B cell (primary cell): ENCODE measurements at regions not wholly inside any gene's neighbourhood (a gene's known extent, or its start where the extent isn't known, plus 50 kb on each side); places are given as distances from the start of the nearest gene placed in this dataset.

Experiments used
- CTCF ChIP-seq: fragments of 200-600 bp; IDR thresholded peaks from one replicate; pipeline ENCODE4 v1.8.0; 2022; ENCODE audit warnings: antibody characterized with exemption, mild to moderate bottlenecking
- EZH2 ChIP-seq: IDR thresholded peaks from 2 replicates; pipeline ENCODE4 v1.6.1; 2012; ENCODE audit warnings: borderline replicate concordance, low read depth, mild to moderate bottlenecking, moderate library complexity, low read length; ENCODE audit not compliant: insufficient read depth, poor library complexity, severe bottlenecking

- TF ChIP-seq CTCF (no peak), EZH2 (no peak)
Observed at GRCh38 chr13:105984236-105984635, 551.2 kb downstream of the EFNB2 start.
